ENCODE measurements at regions not wholly inside any gene's neighbourhood (a gene's known extent, or its start where the extent isn't known, plus 50 kb on each side); places are given as distances from the start of the nearest gene placed in this dataset.
A peak's percentile ranks its signal among the peaks of the same experiment; 100 is the strongest.

- DNase-seq (ENCODE audit: low read depth in 2 of 2): no peak
Observed at GRCh38 chr1:5522531-5523145, 469.6 kb downstream of the NPHP4 start.

- DNase-seq (ENCODE audit: low read depth in 2 of 2): no peak
Observed at GRCh38 chr1:5519366-5520135, 472.7 kb downstream of the NPHP4 start.

- no peak for DNase-seq (ENCODE audit: low read depth in 2 of 2)
Observed at GRCh38 chr1:5516756-5517155, 475.5 kb downstream of the NPHP4 start.

- no peak for DNase-seq (ENCODE audit: low read depth in 2 of 2)
Observed at GRCh38 chr1:5515501-5515900, 476.7 kb downstream of the NPHP4 start.

GRCh38 chr1:5514527-5515183 lies 477.6 kb downstream of the NPHP4 start:
- peak; percentile 55 to 75 for DNase-seq (ENCODE audit: low read depth in 2 of 2)

- no peak for DNase-seq (ENCODE audit: low read depth in 2 of 2)
Observed at GRCh38 chr1:5513846-5514526, 478.2 kb downstream of the NPHP4 start.

GRCh38 chr1:5513179-5513578 lies 479.0 kb downstream of the NPHP4 start:
- DNase-seq (ENCODE audit: low read depth in 2 of 2): no peak

GRCh38 chr1:5511381-5512097 lies 480.7 kb downstream of the NPHP4 start:
- DNase-seq (ENCODE audit: low read depth in 2 of 2): no peak

- peak; percentile 44 to 76 for DNase-seq (ENCODE audit: low read depth in 2 of 2)
Observed at GRCh38 chr1:5509664-5510452, 482.4 kb downstream of the NPHP4 start.

- no peak for DNase-seq (ENCODE audit: low read depth in 2 of 2)
Observed at GRCh38 chr1:5508669-5509330, 483.4 kb downstream of the NPHP4 start.

GRCh38 chr1:5507340-5507739 lies 484.9 kb downstream of the NPHP4 start:
- no peak for DNase-seq (ENCODE audit: low read depth in 2 of 2)

- no peak for DNase-seq (ENCODE audit: low read depth in 2 of 2)
Observed at GRCh38 chr1:5506634-5507033, 485.6 kb downstream of the NPHP4 start.

GRCh38 chr1:5505944-5506343 lies 486.3 kb downstream of the NPHP4 start:
- no peak for DNase-seq (ENCODE audit: low read depth in 2 of 2)

- DNase-seq (ENCODE audit: low read depth in 2 of 2): no peak
Observed at GRCh38 chr1:5504364-5504740, 487.9 kb downstream of the NPHP4 start.

- DNase-seq (ENCODE audit: low read depth in 2 of 2): no peak
Observed at GRCh38 chr1:5503556-5504363, 488.5 kb downstream of the NPHP4 start.

GRCh38 chr1:5502311-5503194 lies 489.7 kb downstream of the NPHP4 start:
- no peak for DNase-seq (ENCODE audit: low read depth in 2 of 2)

- DNase-seq (ENCODE audit: low read depth in 2 of 2): no peak
Observed at GRCh38 chr1:5501206-5501930, 490.9 kb downstream of the NPHP4 start.

GRCh38 chr1:5500541-5500940 lies 491.7 kb downstream of the NPHP4 start:
- DNase-seq (ENCODE audit: low read depth in 2 of 2): no peak

Data from stimulated activated CD4-positive, alpha-beta T cell treated with anti-CD3 and anti-CD28 coated beads, Interleukin-4, amount 100 ng/mL, for 48 hours (primary cell).